SJSA1 (cell line): ENCODE measurements at regions not wholly inside any gene's neighbourhood (a gene's known extent, or its start where the extent isn't known, plus 50 kb on each side); places are given as distances from the start of the nearest gene placed in this dataset.

ENCODE experiments used
- DNase-seq, 2 experiments: peaks; one replicate each; pipeline ENCODE4 v3.0.0-alpha.2; 2015 to 2020; ENCODE audit warnings: low spot score in 2 of 2, low read depth in 1 of 2
- H3K27ac ChIP-seq: fragments of 250-450 bp; sonication (Bioruptor Pico); 2 replicates; pipeline ENCODE4 v1.5.1; 2020; ENCODE audit warnings: mild to moderate bottlenecking, moderate library complexity
- H3K27me3 ChIP-seq: fragments of 250-450 bp; sonication (Bioruptor Pico); replicated peaks from 2 replicates; pipeline ENCODE4 v1.5.1; 2020; ENCODE audit warnings: mild to moderate bottlenecking, moderate library complexity
- H3K36me3 ChIP-seq: fragments of 250-450 bp; sonication (Bioruptor Pico); 2 replicates; pipeline ENCODE4 v1.5.1; 2020; ENCODE audit warnings: mild to moderate bottlenecking
- H3K4me1 ChIP-seq: fragments of 250-450 bp; sonication (Bioruptor Pico); replicated peaks from 2 replicates; pipeline ENCODE4 v1.6.1; 2021; ENCODE audit warnings: mild to moderate bottlenecking
- H3K4me3 ChIP-seq: fragments of 250-450 bp; sonication (Bioruptor Pico); 2 replicates; pipeline ENCODE4 v1.5.1; 2020; ENCODE audit warnings: mild to moderate bottlenecking
- H3K9me3 ChIP-seq: fragments of 250-450 bp; sonication (Bioruptor Pico); replicated peaks from 2 replicates; pipeline ENCODE4 v1.5.1; 2020; ENCODE audit warnings: mild to moderate bottlenecking

DNA sequence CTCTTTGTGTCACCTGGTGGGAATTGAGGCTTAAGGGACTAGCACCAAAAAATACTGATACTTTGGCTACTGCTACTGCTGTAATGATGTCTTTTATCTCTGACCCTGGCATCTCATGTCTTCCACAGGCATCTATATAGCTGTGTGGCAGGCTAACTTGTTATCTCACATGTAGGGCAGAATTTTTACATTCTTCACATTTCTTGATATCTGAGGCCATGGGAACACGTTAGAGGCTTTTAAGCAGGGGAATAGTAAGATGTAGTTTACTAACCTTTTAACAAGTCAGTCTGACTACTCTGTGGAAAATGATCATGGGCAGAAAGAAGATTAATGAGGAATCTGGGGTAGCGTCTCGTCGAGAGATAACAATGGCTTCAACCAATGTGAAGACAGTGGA is 498.4 kb downstream of the PCNX1 start:
- no peak for DNase-seq
- Histone ChIP-seq H3K4me3 (no peak overlapping the region), H3K27ac (no peak overlapping the region), H3K36me3 (peaks cover 4% of the 10 kb centered on the region; the same call in 1 of the 2 replicates), H3K9me3 (no peaks in the 10 kb centered on the region), H3K27me3 (no peaks in the 10 kb centered on the region), H3K4me1 (peaks cover 19% of the 10 kb centered on the region)

DNA sequence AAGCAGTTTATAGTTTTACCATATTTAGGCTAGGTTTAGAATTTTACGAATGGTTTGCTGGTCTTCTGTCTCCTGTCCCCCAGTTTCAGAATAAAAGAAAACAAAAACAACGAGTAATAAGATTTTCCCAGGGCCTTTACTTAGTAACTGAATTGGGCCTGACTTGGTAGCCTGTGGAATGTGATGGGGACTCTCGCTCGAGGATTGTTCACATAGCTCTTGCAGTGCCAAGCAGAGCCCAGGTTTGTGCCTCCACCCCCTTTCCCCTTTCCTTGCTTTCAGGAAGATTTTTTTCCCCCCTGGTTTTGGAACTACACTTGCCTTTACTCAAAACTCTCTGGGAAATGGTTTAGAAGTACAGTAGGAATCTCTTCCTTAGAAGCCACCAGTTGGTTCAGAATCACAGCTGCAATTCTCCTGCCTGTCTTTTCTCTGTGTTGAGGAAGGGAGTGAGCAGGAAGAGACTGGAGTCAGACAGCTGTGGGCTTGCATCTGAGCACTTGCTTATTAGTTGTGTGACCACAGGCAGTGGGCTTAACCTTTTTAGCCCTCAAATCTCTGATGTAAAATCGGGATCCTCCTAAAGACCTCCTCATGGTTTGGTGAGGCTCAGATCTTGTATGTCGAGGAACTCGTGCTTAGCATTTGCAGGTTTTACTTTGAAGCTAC is 501.2 kb downstream of the PCNX1 start:
- Histone ChIP-seq H3K27me3 (no peaks in the 10 kb centered on the region), H3K4me1 (peaks cover 27% of the 10 kb centered on the region), H3K9me3 (no peaks in the 10 kb centered on the region), H3K36me3 (peaks cover 4% of the 10 kb centered on the region; the same call in 1 of the 2 replicates), H3K27ac (no peak overlapping the region), H3K4me3 (no peak overlapping the region)
- peak in 1 of 2 experiments; percentile 19 for DNase-seq

GRCh38 chr14:71410578-71411284 is 503.5 kb downstream of the PCNX1 start:
- Histone ChIP-seq H3K4me1 (peaks cover 38% of the 10 kb centered on the region), H3K36me3 (no peaks in the 10 kb centered on the region), H3K27me3 (no peaks in the 10 kb centered on the region), H3K27ac (no peak overlapping the region), H3K4me3 (no peak overlapping the region), H3K9me3 (no peaks in the 10 kb centered on the region)
- DNase-seq, result no peak

DNA sequence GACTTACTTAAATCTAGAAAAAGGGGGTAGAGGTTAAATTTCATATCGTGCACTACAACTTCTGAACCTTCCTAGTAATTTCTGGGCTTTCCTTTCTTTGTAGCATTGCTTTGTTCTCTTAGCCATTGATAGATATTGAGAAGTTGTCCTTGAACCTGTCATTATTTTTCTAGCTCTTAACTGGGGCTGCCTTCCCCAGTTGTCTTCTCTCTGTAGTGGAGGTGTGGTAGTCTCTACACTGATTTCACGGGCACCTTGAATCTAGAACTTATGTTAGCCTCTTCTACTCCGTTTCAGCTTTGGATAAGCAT is 504.0 kb downstream of the PCNX1 start:
- Histone ChIP-seq H3K27me3 (no peaks in the 10 kb centered on the region), H3K4me1 (peaks cover 38% of the 10 kb centered on the region), H3K4me3 (no peak overlapping the region), H3K27ac (no peak overlapping the region), H3K9me3 (no peaks in the 10 kb centered on the region), H3K36me3 (no peaks in the 10 kb centered on the region)
- no peak for DNase-seq

- H3K4me3 ChIP-seq, result no peak overlapping the region
- DNase-seq, result no peak
- no peaks in the 10 kb centered on the region for H3K27me3 ChIP-seq
- H3K36me3 ChIP-seq, result no peaks in the 10 kb centered on the region
- H3K27ac ChIP-seq, result no peak overlapping the region
- peaks cover 38% of the 10 kb centered on the region for H3K4me1 ChIP-seq
- no peaks in the 10 kb centered on the region for H3K9me3 ChIP-seq
Observed at GRCh38 chr14:71411738-71412137, 504.5 kb downstream of the PCNX1 start.

GRCh38 chr14:71414631-71415403 is 507.6 kb downstream of the PCNX1 start:
- Histone ChIP-seq H3K27ac (peak overlapping the region; percentile 48), H3K9me3 (no peaks in the 10 kb centered on the region), H3K36me3 (no peaks in the 10 kb centered on the region), H3K27me3 (no peaks in the 10 kb centered on the region), H3K4me3 (no peak overlapping the region), H3K4me1 (peaks cover 28% of the 10 kb centered on the region)
- peak in 1 of 2 experiments; percentile 37 for DNase-seq

- no peak overlapping the region for H3K4me3 ChIP-seq
Observed at GRCh38 chr14:71415404-71415690, 508.1 kb downstream of the PCNX1 start.

GRCh38 chr14:71416392-71416791 is 509.1 kb downstream of the PCNX1 start:
- H3K4me3 ChIP-seq, result no peak overlapping the region
- H3K4me1 ChIP-seq, result peaks cover 15% of the 10 kb centered on the region
- no peaks in the 10 kb centered on the region for H3K27me3 ChIP-seq
- no peak for DNase-seq
- H3K9me3 ChIP-seq, result no peaks in the 10 kb centered on the region
- no peaks in the 10 kb centered on the region for H3K36me3 ChIP-seq
- no peak overlapping the region for H3K27ac ChIP-seq

More at GRCh38 chr14:71415404-71415690, 508.1 kb downstream of the PCNX1 start:
- Histone ChIP-seq H3K27me3 (no peaks in the 10 kb centered on the region), H3K36me3 (no peaks in the 10 kb centered on the region), H3K27ac (peak overlapping the region; percentile 48), H3K9me3 (no peaks in the 10 kb centered on the region), H3K4me1 (peaks cover 25% of the 10 kb centered on the region)
- DNase-seq, result no peak

DNA sequence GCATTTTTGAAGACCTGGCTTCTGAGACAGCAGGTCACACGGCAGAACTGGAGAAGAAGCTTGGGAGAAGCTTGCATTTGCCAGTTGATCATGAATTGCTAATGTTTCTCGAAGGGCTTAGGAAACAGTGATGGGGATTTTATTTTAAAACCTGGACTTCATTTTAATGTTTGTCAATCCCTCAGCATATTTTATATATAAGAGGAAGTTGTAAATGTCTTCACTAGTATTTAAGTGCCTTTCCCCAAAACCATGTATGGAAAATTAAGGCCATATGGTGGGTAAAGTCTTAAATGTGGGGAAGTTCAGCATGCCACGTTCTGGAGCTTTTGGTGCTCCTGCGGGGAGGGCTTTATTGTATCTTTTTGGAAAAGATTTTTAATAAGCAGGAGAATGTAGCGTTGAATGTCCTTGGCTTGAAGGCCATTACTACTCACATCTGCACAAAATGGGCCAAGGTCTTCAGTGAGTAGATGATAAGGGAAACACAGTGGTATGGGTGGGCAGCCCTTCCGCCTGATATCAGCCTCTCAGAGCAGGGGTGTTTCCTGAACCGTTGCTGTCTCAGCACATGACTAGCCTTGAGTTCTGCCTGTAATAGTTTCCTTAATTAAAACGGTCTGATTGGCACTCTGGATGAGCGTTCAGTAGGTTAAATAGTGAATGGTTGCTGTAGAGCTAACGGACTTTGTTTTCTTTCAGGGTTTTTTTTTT is 511.4 kb downstream of the PCNX1 start:
- H3K27ac ChIP-seq, result no peak overlapping the region
- H3K9me3 ChIP-seq, result no peaks in the 10 kb centered on the region
- H3K27me3 ChIP-seq, result no peaks in the 10 kb centered on the region
- H3K4me1 ChIP-seq, result peaks cover 10% of the 10 kb centered on the region
- no peaks in the 10 kb centered on the region for H3K36me3 ChIP-seq
- DNase-seq, result no peak
- H3K4me3 ChIP-seq, result no peak overlapping the region

GRCh38 chr14:71423481-71423880 is 508.7 kb upstream of the RGS6 start:
- DNase-seq, result no peak

DNA sequence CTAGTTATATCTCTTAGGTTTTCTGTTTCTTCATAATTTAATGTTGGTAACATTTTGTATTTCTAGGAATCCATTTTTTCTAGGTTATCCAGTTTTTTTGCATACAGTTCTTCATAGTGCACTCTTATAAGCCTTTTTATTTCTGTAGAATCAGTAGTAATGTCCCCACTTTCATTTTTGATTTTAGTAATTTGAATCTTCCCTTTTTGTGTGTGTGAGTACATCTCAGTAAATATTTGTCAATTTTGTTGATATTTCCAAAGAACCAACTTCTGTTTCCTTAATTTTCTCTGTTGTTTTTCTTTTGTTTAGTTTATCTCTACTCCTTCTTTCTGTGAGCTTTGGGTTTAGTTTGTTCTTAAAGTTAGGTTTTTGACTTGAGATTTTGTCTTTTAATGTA is 507.3 kb upstream of the RGS6 start:
- DNase-seq, result no peak
- Histone ChIP-seq H3K9me3 (no peaks in the 10 kb centered on the region; the same call in 1 of the 2 replicates), H3K4me1 (no peaks in the 10 kb centered on the region), H3K27ac (no peak overlapping the region), H3K4me3 (no peak overlapping the region), H3K36me3 (no peaks in the 10 kb centered on the region), H3K27me3 (no peaks in the 10 kb centered on the region)

More at GRCh38 chr14:71423481-71423880, 508.7 kb upstream of the RGS6 start:
- H3K9me3 ChIP-seq, result no peaks in the 10 kb centered on the region; the same call in 1 of the 2 replicates
- no peaks in the 10 kb centered on the region for H3K36me3 ChIP-seq
- H3K27me3 ChIP-seq, result no peaks in the 10 kb centered on the region
- H3K4me1 ChIP-seq, result no peaks in the 10 kb centered on the region
- no peak overlapping the region for H3K4me3 ChIP-seq
- H3K27ac ChIP-seq, result no peak overlapping the region

GRCh38 chr14:71426001-71426400 is 506.2 kb upstream of the RGS6 start:
- DNase-seq, result no peak
- Histone ChIP-seq H3K9me3 (no peaks in the 10 kb centered on the region; the same call in 1 of the 2 replicates), H3K27ac (no peak overlapping the region), H3K4me1 (no peaks in the 10 kb centered on the region), H3K27me3 (no peaks in the 10 kb centered on the region), H3K4me3 (no peak overlapping the region), H3K36me3 (no peaks in the 10 kb centered on the region)

GRCh38 chr14:71429902-71430301 is 502.3 kb upstream of the RGS6 start:
- Histone ChIP-seq H3K9me3 (no peaks in the 10 kb centered on the region), H3K36me3 (no peaks in the 10 kb centered on the region), H3K27me3 (no peaks in the 10 kb centered on the region), H3K4me1 (no peaks in the 10 kb centered on the region), H3K4me3 (no peak overlapping the region), H3K27ac (no peak overlapping the region)
- DNase-seq, result no peak

DNA sequence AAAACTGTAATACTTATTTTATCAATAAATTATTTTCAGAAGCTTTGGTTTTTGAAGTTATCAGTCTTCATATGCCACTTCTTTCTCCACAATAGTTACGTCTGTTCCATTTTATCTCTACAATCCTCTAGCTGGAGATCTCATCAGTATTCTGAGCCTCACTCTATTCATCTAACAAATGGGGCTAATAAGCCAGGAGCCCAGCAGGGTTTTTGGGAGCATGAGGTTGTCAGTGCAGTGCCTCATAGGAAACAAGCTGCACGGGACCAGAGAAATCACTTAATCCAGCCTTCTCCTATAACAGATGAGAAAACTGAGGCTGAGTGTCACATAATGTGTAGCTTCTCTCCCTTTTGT is 501.9 kb upstream of the RGS6 start:
- no peak for DNase-seq
- no peak overlapping the region for H3K27ac ChIP-seq
- H3K4me1 ChIP-seq, result no peaks in the 10 kb centered on the region
- no peaks in the 10 kb centered on the region for H3K9me3 ChIP-seq
- no peaks in the 10 kb centered on the region for H3K36me3 ChIP-seq
- H3K4me3 ChIP-seq, result no peak overlapping the region
- H3K27me3 ChIP-seq, result no peaks in the 10 kb centered on the region
